Sigmoid colon (tissue), 3 donors: ENCODE measurements at regions not wholly inside any gene's neighbourhood (a gene's known extent, or its start where the extent isn't known, plus 50 kb on each side); places are given as distances from the start of the nearest gene placed in this dataset.

Source experiments
- CTCF ChIP-seq, 4 experiments: fragments of 450-650 bp in 3 of 4; fragments of 200-600 bp in 1 of 4; IDR thresholded peaks; one replicate each; pipeline ENCODE4 v1.5.1; 2016 to 2019; ENCODE audit warnings: antibody characterized with exemption in 4 of 4, mild to moderate bottlenecking in 3 of 4, moderate library complexity in 2 of 4
- POLR2A ChIP-seq, 2 donors: fragments of 450-650 bp; IDR thresholded peaks; one replicate each; pipeline ENCODE4 v1.6.1; 2016; ENCODE audit warnings: antibody characterized with exemption in 2 of 2, mild to moderate bottlenecking in 2 of 2, moderate library complexity in 2 of 2

GRCh38 chr3:94423578-94423977 lies 360.7 kb downstream of the NSUN3 start:
- TF ChIP-seq POLR2A (IDR thresholded peaks at IDR 0.05) (no peak), CTCF (IDR thresholded peaks at IDR 0.05) (no peak)
